Loucy (cell line): ENCODE measurements at regions not wholly inside any gene's neighbourhood (a gene's known extent, or its start where the extent isn't known, plus 50 kb on each side); places are given as distances from the start of the nearest gene placed in this dataset.

Source experiments
- H2AFZ ChIP-seq: fragments of 200-600 bp; sonication (generic); 2 replicates; pipeline ENCODE4 v1.6.0; 2016; ENCODE audit warnings: antibody characterized with exemption, mild to moderate bottlenecking, low read length, moderate library complexity
- H3F3A ChIP-seq: fragments of 200-600 bp; 2 replicates; pipeline ENCODE4 v1.6.0; 2016; ENCODE audit warnings: antibody characterized with exemption, low read depth, mild to moderate bottlenecking
- H3K27me3 ChIP-seq: fragments of 200-600 bp; sonication (generic); 2 replicates; pipeline ENCODE4 v1.6.1; 2014; ENCODE audit warnings: low read length, mild to moderate bottlenecking; ENCODE audit not compliant: insufficient read depth, poor library complexity, severe bottlenecking
- H3K36me3 ChIP-seq: fragments of 200-600 bp; sonication (generic); 2 replicates; pipeline ENCODE4 v1.6.1; 2016; ENCODE audit warnings: low read length; ENCODE audit not compliant: insufficient read depth
- H3K4me1 ChIP-seq: fragments of 200-600 bp; sonication (generic); 2 replicates; pipeline ENCODE4 v1.5.1; 2014; ENCODE audit warnings: low read length, mild to moderate bottlenecking; ENCODE audit not compliant: insufficient read depth, poor library complexity, severe bottlenecking
- H3K4me2 ChIP-seq: fragments of 200-600 bp; sonication (generic); 2 replicates; pipeline ENCODE4 v1.6.0; 2014; ENCODE audit warnings: antibody characterized with exemption, low read length, low read depth, mild to moderate bottlenecking; ENCODE audit not compliant: poor library complexity, severe bottlenecking
- H3K4me3 ChIP-seq: fragments of 200-600 bp; sonication (generic); 2 replicates; pipeline ENCODE4 v1.5.1; 2014; ENCODE audit warnings: low read length, mild to moderate bottlenecking, mixed read lengths; ENCODE audit not compliant: poor library complexity, severe bottlenecking
- H3K79me2 ChIP-seq: fragments of 200-600 bp; sonication (generic); 2 replicates; pipeline ENCODE4 v1.6.1; 2014; ENCODE audit warnings: low read length; ENCODE audit not compliant: insufficient read depth
- H3K9ac ChIP-seq: fragments of 200-600 bp; sonication (generic); 2 replicates; pipeline ENCODE4 v1.6.0; 2014; ENCODE audit warnings: mild to moderate bottlenecking, low read depth, low read length, moderate library complexity; ENCODE audit not compliant: poor library complexity, severe bottlenecking
- H3K9me2 ChIP-seq: fragments of 200-600 bp; sonication (generic); replicated peaks from 2 replicates; pipeline ENCODE4 v1.6.1; 2016; ENCODE audit warnings: low read depth, low read length, mixed read lengths
- H3K9me3 ChIP-seq: fragments of 200-600 bp; sonication (generic); 2 replicates; pipeline ENCODE4 v1.6.1; 2014; ENCODE audit warnings: mild to moderate bottlenecking, antibody characterized with exemption, low read length, low read depth; ENCODE audit not compliant: insufficient read depth
- H4K20me1 ChIP-seq: fragments of 200-600 bp; sonication (generic); 2 replicates; pipeline ENCODE4 v1.6.0; 2014; ENCODE audit warnings: antibody characterized with exemption, low read length, mild to moderate bottlenecking; ENCODE audit not compliant: insufficient read depth, poor library complexity, severe bottlenecking
- EZH2phosphoT487 ChIP-seq: fragments of 200-600 bp; IDR thresholded peaks from 2 replicates; pipeline ENCODE4 v1.6.1; 2018; ENCODE audit warnings: antibody characterized with exemption, mild to moderate bottlenecking, moderate library complexity, borderline replicate concordance
- TF ChIP-seq, protein P1 (sequence below): fragments of 200-600 bp; sonication (generic); conservative IDR thresholded peaks from 2 replicates; pipeline ENCODE4 v1.5.1; 2014; ENCODE audit warnings: mild to moderate bottlenecking, antibody characterized with exemption, low read length

- H3K27me3 ChIP-seq: no peaks in the 10 kb centered on the region
- no peaks in the 10 kb centered on the region for H4K20me1 ChIP-seq
- no peaks in the 10 kb centered on the region for H3K9me2 ChIP-seq
- no peak overlapping the region for H3K4me3 ChIP-seq
- no peak overlapping the region for H3K9ac ChIP-seq
- H3K79me2 ChIP-seq: no peaks in the 10 kb centered on the region
- H3K4me2 ChIP-seq: no peak overlapping the region
- H3K9me3 ChIP-seq: no peaks in the 10 kb centered on the region
- H3K4me1 ChIP-seq: no peaks in the 10 kb centered on the region
- TF ChIP-seq EZH2phosphoT487: no peak
- TF ChIP-seq, protein P1, sequence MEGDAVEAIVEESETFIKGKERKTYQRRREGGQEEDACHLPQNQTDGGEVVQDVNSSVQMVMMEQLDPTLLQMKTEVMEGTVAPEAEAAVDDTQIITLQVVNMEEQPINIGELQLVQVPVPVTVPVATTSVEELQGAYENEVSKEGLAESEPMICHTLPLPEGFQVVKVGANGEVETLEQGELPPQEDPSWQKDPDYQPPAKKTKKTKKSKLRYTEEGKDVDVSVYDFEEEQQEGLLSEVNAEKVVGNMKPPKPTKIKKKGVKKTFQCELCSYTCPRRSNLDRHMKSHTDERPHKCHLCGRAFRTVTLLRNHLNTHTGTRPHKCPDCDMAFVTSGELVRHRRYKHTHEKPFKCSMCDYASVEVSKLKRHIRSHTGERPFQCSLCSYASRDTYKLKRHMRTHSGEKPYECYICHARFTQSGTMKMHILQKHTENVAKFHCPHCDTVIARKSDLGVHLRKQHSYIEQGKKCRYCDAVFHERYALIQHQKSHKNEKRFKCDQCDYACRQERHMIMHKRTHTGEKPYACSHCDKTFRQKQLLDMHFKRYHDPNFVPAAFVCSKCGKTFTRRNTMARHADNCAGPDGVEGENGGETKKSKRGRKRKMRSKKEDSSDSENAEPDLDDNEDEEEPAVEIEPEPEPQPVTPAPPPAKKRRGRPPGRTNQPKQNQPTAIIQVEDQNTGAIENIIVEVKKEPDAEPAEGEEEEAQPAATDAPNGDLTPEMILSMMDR: no peak
- no peak overlapping the region for H2AFZ ChIP-seq
- no peaks in the 10 kb centered on the region for H3K36me3 ChIP-seq
- no peaks in the 10 kb centered on the region for H3F3A ChIP-seq
These were observed 359.9 kb downstream of the TNS1 start for GRCh38 chr2:217642944-217643343.

GRCh38 chr2:217641960-217642359 is 360.8 kb downstream of the TNS1 start:
- H3K9me2 ChIP-seq: no peaks in the 10 kb centered on the region
- no peak overlapping the region for H3K4me2 ChIP-seq
- no peaks in the 10 kb centered on the region for H3K27me3 ChIP-seq
- H3K4me1 ChIP-seq: no peaks in the 10 kb centered on the region
- no peaks in the 10 kb centered on the region for H3K79me2 ChIP-seq
- no peaks in the 10 kb centered on the region for H4K20me1 ChIP-seq
- no peaks in the 10 kb centered on the region for H3K9me3 ChIP-seq
- no peak overlapping the region for H2AFZ ChIP-seq
- H3K4me3 ChIP-seq: no peak overlapping the region
- H3F3A ChIP-seq: no peaks in the 10 kb centered on the region
- no peaks in the 10 kb centered on the region for H3K36me3 ChIP-seq
- TF ChIP-seq, protein P1: no peak
- no peak for TF ChIP-seq EZH2phosphoT487
- no peak overlapping the region for H3K9ac ChIP-seq

DNA sequence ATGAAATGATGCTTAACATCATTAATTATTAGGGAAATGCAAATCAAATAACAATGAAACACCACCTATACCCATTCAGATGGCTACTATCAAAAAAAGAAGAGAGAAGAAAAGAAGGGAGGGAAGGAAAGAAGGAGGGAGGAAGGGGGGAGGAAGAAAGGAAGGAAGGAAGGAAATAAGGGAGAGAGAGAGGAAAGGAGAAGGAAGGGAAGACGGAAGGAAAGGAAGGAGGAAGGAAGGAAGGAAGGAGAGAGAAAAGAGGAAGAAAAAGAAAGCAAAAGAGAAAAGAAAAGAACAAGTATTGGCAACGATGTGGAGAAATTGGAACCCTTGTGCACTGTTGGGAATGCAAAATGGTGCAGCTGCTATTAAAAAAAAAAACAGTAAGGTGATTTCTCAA is 363.3 kb downstream of the TNS1 start:
- Histone ChIP-seq H3K4me3 (no peak overlapping the region), H3K9me2 (no peaks in the 10 kb centered on the region), H4K20me1 (no peaks in the 10 kb centered on the region), H3K4me1 (no peaks in the 10 kb centered on the region), H3K4me2 (no peak overlapping the region), H3K36me3 (no peaks in the 10 kb centered on the region), H3K27me3 (no peaks in the 10 kb centered on the region), H2AFZ (no peak overlapping the region), H3F3A (no peaks in the 10 kb centered on the region), H3K9ac (no peak overlapping the region), H3K9me3 (no peaks in the 10 kb centered on the region), H3K79me2 (no peaks in the 10 kb centered on the region)
- TF ChIP-seq, protein P1: no peak
- no peak for TF ChIP-seq EZH2phosphoT487
